ENCODE measurements at regions not wholly inside any gene's neighbourhood (a gene's known extent, or its start where the extent isn't known, plus 50 kb on each side); places are given as distances from the start of the nearest gene placed in this dataset.

DNA sequence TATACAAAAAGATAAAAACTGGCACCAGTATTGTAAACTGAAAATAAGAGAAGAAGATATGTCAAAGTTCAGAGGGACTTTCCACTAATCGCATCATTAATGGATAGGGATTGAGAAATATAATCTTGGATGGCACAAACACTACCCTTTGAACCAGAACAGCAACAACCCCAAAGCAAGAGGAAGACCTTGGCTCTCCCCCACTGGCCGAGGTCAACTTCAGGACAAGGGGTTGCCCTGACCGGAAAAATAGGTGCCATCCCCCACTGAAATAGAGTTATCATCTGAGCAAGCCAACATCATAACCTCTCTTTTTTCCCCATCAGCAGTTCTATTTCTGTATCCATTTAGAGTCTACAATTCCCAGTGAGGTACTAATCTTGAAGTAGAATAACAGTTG, 72.4 kb upstream of the PCED1B start:
- no peaks in the 10 kb centered on the region for H3K79me2 ChIP-seq (ENCODE audit: insufficient read depth, low read length)
- no peak overlapping the region for H4K91ac ChIP-seq (ENCODE audit: insufficient read length, low read depth, low read length)
- no peaks in the 10 kb centered on the region for H4K20me1 ChIP-seq (ENCODE audit: control insufficient read depth, insufficient read depth, insufficient read length)
- no peak overlapping the region for H2BK20ac ChIP-seq (ENCODE audit: low read depth, low read length, poor library complexity, severe bottlenecking)
- H3K9ac ChIP-seq (ENCODE audit: extremely low read depth, insufficient read length, low read length) = no peak overlapping the region
- H2AFZ ChIP-seq (ENCODE audit: low read length) = no peak overlapping the region
- H2BK120ac ChIP-seq (ENCODE audit: low read depth, low read length, poor library complexity, severe bottlenecking) = no peak overlapping the region
- no peaks in the 10 kb centered on the region for H3K9me3 ChIP-seq (ENCODE audit: control insufficient read depth, low read depth, low read length)
- H3K23me2 ChIP-seq (ENCODE audit: insufficient read length, low read depth, low read length, poor library complexity, severe bottlenecking) = no peaks in the 10 kb centered on the region
- no peaks in the 10 kb centered on the region; a peak in 2 of 7 replicates for H3K36me3 Mint-ChIP-seq (ENCODE audit: insufficient read depth in 1 of 3, low read depth in 3 of 3)
- no peak overlapping the region for H3K4me2 ChIP-seq (ENCODE audit: insufficient read depth, insufficient read length, low read length)
- WGBS (ENCODE audit: extremely low coverage, insufficient read length, low lambda C conversion rate) = no CpG with 5 or more reads among the region's 3 CpGs
- H2BK15ac ChIP-seq (ENCODE audit: low read depth, low read length) = no peak overlapping the region
- H2BK5ac ChIP-seq (ENCODE audit: insufficient read length, low read length) = no peak overlapping the region
- no peak overlapping the region for H2BK12ac ChIP-seq (ENCODE audit: insufficient read length, low read depth, low read length)
- H3K27ac ChIP-seq (ENCODE audit: insufficient read length, low read depth, low read length) = no peak overlapping the region
- no peaks in the 10 kb centered on the region for H3K27me3 Mint-ChIP-seq (ENCODE audit: low read depth)
- no peak overlapping the region for H4K8ac ChIP-seq (replicated peaks; ENCODE audit: insufficient read length, low read depth, low read length)
- no peak overlapping the region for H3K14ac ChIP-seq (ENCODE audit: insufficient read depth, low read length)
- H4K5ac ChIP-seq (ENCODE audit: insufficient read length, low read depth, low read length) = no peak overlapping the region
- H3K4me3 Mint-ChIP-seq = no peak overlapping the region
- no peak overlapping the region for H2AK5ac ChIP-seq (ENCODE audit: insufficient read length, low read length)
- TF ChIP-seq, protein P1, sequence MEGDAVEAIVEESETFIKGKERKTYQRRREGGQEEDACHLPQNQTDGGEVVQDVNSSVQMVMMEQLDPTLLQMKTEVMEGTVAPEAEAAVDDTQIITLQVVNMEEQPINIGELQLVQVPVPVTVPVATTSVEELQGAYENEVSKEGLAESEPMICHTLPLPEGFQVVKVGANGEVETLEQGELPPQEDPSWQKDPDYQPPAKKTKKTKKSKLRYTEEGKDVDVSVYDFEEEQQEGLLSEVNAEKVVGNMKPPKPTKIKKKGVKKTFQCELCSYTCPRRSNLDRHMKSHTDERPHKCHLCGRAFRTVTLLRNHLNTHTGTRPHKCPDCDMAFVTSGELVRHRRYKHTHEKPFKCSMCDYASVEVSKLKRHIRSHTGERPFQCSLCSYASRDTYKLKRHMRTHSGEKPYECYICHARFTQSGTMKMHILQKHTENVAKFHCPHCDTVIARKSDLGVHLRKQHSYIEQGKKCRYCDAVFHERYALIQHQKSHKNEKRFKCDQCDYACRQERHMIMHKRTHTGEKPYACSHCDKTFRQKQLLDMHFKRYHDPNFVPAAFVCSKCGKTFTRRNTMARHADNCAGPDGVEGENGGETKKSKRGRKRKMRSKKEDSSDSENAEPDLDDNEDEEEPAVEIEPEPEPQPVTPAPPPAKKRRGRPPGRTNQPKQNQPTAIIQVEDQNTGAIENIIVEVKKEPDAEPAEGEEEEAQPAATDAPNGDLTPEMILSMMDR (conservative IDR thresholded peaks at IDR 0.05) = no peak
- no peak overlapping the region for H3K18ac ChIP-seq (ENCODE audit: insufficient read length, low read depth, low read length)
- no peak overlapping the region for H3K27ac Mint-ChIP-seq
- no peak overlapping the region for H3T11ph ChIP-seq (ENCODE audit: low read length)
- H3K9me3 Mint-ChIP-seq = peaks cover 0 to 2% of the 10 kb centered on the region in 2 experiments; a peak in 3 of 5 replicates
- H3K4me1 Mint-ChIP-seq = no peaks in the 10 kb centered on the region
- no peaks in the 10 kb centered on the region for H3K4me1 ChIP-seq (ENCODE audit: insufficient read depth, low read length)
- H3K56ac ChIP-seq (ENCODE audit: insufficient read length, low read depth, low read length) = no peak overlapping the region
- H3K4ac ChIP-seq (ENCODE audit: low read depth, low read length) = no peak overlapping the region
- H3K23ac ChIP-seq (ENCODE audit: insufficient read length, low read depth, low read length) = no peak overlapping the region
- no peaks in the 10 kb centered on the region for H3K27me3 ChIP-seq (ENCODE audit: insufficient read depth, low read length)
- no peaks in the 10 kb centered on the region for H3K79me1 ChIP-seq (ENCODE audit: insufficient read depth, low read depth, low read length, poor library complexity, severe bottlenecking)
- no peak for DNase-seq

All from H9 (cell line).